Prostate gland (tissue), 2 donors: ENCODE measurements at regions not wholly inside any gene's neighbourhood (a gene's known extent, or its start where the extent isn't known, plus 50 kb on each side); places are given as distances from the start of the nearest gene placed in this dataset.

Source experiments
- DNase-seq: peaks from one replicate; pipeline ENCODE4 v3.0.0-alpha.2; 2019; ENCODE audit warnings: low spot score
- H3K27ac ChIP-seq, 2 donors: fragments of 200-600 bp; sonication (generic); 2 replicates each; pipeline ENCODE4 v1.5.1; 2017 to 2019
- H3K27me3 ChIP-seq: fragments of 200-600 bp; sonication (generic); replicated peaks from 2 replicates; pipeline ENCODE4 v1.5.1; 2019; ENCODE audit not compliant: insufficient read depth
- H3K36me3 ChIP-seq, 2 donors: fragments of 200-600 bp; sonication (generic); 1 replicate in 1 of 2; 2 replicates in 1 of 2; pipeline versions ENCODE4 v1.5.1 to v1.8.1; 2017 to 2019
- H3K4me1 ChIP-seq: fragments of 200-600 bp; sonication (generic); replicated peaks from 2 replicates; pipeline ENCODE4 v1.5.1; 2019
- H3K4me3 ChIP-seq, 2 donors: fragments of 200-600 bp; sonication (generic); 2 replicates each; pipeline ENCODE4 v1.5.1; 2017 to 2019
- H3K9me3 ChIP-seq: fragments of 200-600 bp; sonication (generic); 2 replicates; pipeline ENCODE4 v1.5.1; 2017
- POLR2A ChIP-seq: fragments of 450-650 bp; IDR thresholded peaks from one replicate; pipeline ENCODE4 v1.6.1; 2016; ENCODE audit warnings: antibody characterized with exemption, mild to moderate bottlenecking
- POLR2AphosphoS5 ChIP-seq: sonication (generic); formaldehyde crosslinking; IDR thresholded peaks from one replicate; pipeline ENCODE4 v1.6.1; 2017; ENCODE audit warnings: antibody characterized with exemption
- WGBS: methylation state at CpG from one replicate; pipeline ENCODE4 v1.1.5; 2018; 5-methylcytosine and 5-hydroxymethylcytosine counted together
- intact Hi-C: fragments of 100-400 bp; cut with DNase I; formaldehyde crosslinking; loops from one replicate; pipeline ENCODE4 v1.14.2; 2022
- TF ChIP-seq, protein P1 (sequence below), 4 experiments: fragments of 200-600 bp in 2 of 4; fragments of 450-650 bp in 2 of 4; sonication (generic) in 2 of 4; IDR thresholded peaks; 1 replicate in 3 of 4; 2 replicates in 1 of 4; pipeline ENCODE4 v1.5.1; 2016 to 2019; ENCODE audit warnings: antibody characterized with exemption in 4 of 4, mild to moderate bottlenecking in 2 of 4, moderate library complexity in 2 of 4

- no peak overlapping the region for H3K27ac ChIP-seq
- no peaks in the 10 kb centered on the region for H3K4me1 ChIP-seq
- no peak overlapping the region for H3K4me3 ChIP-seq
- no peak for TF ChIP-seq POLR2AphosphoS5
- TF ChIP-seq, protein P1, sequence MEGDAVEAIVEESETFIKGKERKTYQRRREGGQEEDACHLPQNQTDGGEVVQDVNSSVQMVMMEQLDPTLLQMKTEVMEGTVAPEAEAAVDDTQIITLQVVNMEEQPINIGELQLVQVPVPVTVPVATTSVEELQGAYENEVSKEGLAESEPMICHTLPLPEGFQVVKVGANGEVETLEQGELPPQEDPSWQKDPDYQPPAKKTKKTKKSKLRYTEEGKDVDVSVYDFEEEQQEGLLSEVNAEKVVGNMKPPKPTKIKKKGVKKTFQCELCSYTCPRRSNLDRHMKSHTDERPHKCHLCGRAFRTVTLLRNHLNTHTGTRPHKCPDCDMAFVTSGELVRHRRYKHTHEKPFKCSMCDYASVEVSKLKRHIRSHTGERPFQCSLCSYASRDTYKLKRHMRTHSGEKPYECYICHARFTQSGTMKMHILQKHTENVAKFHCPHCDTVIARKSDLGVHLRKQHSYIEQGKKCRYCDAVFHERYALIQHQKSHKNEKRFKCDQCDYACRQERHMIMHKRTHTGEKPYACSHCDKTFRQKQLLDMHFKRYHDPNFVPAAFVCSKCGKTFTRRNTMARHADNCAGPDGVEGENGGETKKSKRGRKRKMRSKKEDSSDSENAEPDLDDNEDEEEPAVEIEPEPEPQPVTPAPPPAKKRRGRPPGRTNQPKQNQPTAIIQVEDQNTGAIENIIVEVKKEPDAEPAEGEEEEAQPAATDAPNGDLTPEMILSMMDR (IDR thresholded peaks at IDR 0.05): no peak
- no peak for TF ChIP-seq POLR2A
- intact Hi-C loops: no loop called here
- no peaks in the 10 kb centered on the region for H3K9me3 ChIP-seq
- H3K27me3 ChIP-seq: no peaks in the 10 kb centered on the region
- no peak for DNase-seq
- 80% methylated on average over 5 of the region's 5 CpGs for WGBS
- H3K36me3 ChIP-seq: no peaks in the 10 kb centered on the region
Measured at GRCh38 chr16:65910291-65910690, 456.2 kb upstream of the CDH5 start.

DNA sequence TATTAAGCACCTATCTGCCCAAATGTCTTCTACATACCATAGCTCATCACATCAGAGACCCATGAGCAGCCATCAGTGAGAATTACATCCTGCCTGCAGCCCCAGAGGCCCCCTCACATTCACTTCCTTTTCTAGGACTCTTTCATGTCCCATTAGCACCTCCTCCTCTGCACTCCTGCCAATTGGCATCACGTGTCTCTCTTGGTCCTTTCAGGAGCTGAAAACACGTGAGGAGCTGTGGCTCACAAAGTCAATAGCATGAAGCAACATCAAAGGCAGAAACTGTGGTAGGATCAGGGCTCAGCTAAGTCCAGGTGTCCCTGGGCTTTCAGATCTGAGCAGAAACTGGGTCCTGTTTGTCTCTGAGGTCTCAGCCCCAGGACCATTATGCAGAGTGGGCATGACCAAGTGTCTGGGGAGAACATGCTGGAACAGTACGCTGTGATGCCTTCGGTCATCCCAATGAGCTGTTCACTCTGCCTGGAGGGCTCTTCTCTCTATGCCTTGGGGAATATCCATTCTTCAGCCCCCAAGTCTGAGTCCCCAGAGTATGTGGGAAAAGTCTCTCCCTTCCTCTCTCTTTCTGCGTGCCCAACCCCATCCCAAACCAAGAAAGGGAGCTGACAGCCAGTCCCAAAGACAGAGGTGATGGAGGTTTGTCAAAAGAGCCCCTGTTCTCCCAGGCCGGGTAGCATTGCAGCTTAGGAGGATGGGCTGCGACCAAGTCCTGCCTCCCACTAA is 457.0 kb upstream of the CDH5 start:
- no peak for DNase-seq
- H3K27ac ChIP-seq: no peak overlapping the region
- intact Hi-C loops: no loop called here

DNA sequence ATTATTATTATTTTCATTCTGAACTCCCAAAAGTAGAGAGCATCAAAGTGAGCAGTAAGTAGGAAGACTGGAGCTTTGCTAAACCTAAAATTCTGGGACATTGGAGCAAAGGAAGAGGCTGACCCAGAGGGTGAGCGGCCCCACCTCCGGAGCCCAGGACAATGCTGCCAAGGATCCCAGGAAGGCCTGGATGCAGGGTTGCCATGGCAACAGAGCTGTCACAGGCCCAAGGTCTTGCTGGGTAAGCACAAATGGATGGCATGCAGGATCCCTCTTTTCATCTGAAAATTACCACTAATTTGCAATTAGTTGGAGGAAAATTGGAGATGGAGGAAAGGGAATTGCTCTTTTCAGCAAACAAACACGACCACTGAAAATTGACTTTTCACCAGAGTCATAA is 457.9 kb upstream of the CDH5 start:
- no peak overlapping the region for H3K27ac ChIP-seq
- DNase-seq: no peak
- no peak overlapping the region for H3K4me3 ChIP-seq
- TF ChIP-seq POLR2A (no peak), POLR2AphosphoS5 (no peak)
- TF ChIP-seq, protein P1 (IDR thresholded peaks at IDR 0.05): no peak
- WGBS: 79% methylated on average over 3 of the region's 3 CpGs
- no peaks in the 10 kb centered on the region for H3K36me3 ChIP-seq
- H3K27me3 ChIP-seq: no peaks in the 10 kb centered on the region
- intact Hi-C loops: no loop called here
- H3K9me3 ChIP-seq: no peaks in the 10 kb centered on the region
- no peaks in the 10 kb centered on the region for H3K4me1 ChIP-seq

More for the DNA sequence above, 457.0 kb upstream of the CDH5 start:
- 66% methylated on average over 7 of the region's 7 CpGs for WGBS
- Histone ChIP-seq H3K27me3 (no peaks in the 10 kb centered on the region), H3K36me3 (no peaks in the 10 kb centered on the region), H3K4me3 (no peak overlapping the region), H3K9me3 (no peaks in the 10 kb centered on the region), H3K4me1 (no peaks in the 10 kb centered on the region)
- TF ChIP-seq POLR2AphosphoS5 (no peak), POLR2A (no peak)
- TF ChIP-seq, protein P1 (IDR thresholded peaks at IDR 0.05): no peak

GRCh38 chr16:65905331-65905730 is 461.2 kb upstream of the CDH5 start:
- TF ChIP-seq, protein P1 (IDR thresholded peaks at IDR 0.05): no peak
- TF ChIP-seq POLR2AphosphoS5: no peak
- no peak for TF ChIP-seq POLR2A
- Histone ChIP-seq H3K36me3 (no peaks in the 10 kb centered on the region), H3K4me1 (no peaks in the 10 kb centered on the region), H3K9me3 (no peaks in the 10 kb centered on the region), H3K4me3 (no peak overlapping the region), H3K27me3 (no peaks in the 10 kb centered on the region), H3K27ac (no peak overlapping the region)
- 77% methylated on average over 3 of the region's 3 CpGs for WGBS
- no peak for DNase-seq
- intact Hi-C loops: no loop called here
